ENCODE measurements at regions not wholly inside any gene's neighbourhood (a gene's known extent, or its start where the extent isn't known, plus 50 kb on each side); places are given as distances from the start of the nearest gene placed in this dataset.
A peak's percentile ranks its signal among the peaks of the same experiment; 100 is the strongest.

- peak; percentile 87 for DNase-seq (ENCODE audit: low read depth)
These were observed 53.8 kb downstream of the IER5 start for GRCh38 chr1:181142096-181142958.

DNA sequence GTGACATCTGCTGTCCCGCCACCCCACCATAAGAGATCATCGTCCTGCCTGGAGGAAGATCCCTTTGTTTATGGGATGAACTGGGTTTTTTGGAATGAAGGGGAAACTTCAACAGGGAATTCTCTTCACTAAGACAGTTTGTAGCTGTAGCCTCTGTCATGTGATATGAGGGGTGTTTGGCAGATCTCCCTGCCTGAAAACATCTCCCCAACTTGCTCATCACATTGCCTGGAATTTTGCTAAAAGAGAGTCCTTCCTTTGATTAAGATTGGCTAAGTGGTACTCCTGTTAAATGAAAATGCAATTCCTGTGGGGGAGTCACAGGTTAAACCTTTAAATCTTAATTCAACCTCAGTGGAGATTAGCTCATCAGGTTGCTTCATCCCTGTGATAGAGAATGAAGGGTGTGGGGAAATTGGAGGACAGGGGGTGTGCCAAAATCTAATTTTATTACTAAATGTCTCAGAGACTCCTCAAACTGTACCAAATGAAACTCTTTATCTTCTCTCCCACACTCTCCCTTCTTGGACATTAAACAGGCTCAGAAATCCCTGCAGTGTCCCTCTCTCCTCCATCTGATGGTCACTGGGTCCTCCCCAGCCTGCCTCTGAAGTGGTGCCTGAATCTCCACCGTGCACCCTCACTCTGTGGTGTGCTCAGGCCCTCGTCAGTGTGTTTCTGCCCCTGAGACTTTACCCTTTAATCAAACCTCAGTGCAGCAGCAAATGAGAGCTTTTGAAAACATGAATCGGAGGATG, 54.8 kb downstream of the IER5 start:
- no peak for DNase-seq (ENCODE audit: low read depth)

DNA sequence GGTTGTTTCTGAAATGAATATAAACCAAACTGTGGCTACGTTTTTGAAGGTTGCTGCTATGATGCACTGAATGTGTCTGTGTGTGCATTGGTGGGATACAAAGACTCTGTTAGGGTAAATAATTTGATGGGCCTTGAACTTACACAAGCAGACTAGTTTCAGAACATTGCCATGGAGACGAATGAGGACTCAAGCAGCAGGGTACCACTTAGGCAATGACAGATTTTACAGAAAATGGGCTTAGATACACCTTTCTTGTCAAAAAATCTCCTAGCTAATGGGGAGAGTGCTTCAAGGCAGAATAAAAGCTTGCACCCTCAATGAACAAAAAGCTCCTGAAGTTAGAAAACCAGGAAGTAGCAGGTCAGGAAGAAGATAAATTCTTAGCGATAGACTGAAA, 55.7 kb downstream of the IER5 start:
- no peak for DNase-seq (ENCODE audit: low read depth)

DNA sequence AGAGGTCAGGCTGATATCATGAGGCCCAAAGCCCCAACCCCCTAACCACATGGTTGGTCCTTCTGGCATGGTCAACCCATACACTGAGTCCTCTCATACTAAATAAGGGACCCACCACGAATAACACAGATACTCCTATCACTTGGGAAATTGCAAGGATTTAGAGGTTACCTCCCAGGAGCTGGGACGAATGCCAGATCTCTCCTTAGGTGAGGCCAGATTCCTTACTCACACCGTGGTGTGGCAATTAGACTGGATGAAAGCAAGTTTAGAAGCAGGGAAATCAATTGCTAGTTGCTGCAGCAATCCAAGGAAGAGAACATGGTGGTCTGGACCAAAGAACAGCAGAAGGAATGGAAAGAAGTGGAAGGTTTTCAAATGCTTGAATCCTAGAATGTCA, 60.1 kb downstream of the IER5 start:
- DNase-seq (ENCODE audit: low read depth) = no peak

DNA sequence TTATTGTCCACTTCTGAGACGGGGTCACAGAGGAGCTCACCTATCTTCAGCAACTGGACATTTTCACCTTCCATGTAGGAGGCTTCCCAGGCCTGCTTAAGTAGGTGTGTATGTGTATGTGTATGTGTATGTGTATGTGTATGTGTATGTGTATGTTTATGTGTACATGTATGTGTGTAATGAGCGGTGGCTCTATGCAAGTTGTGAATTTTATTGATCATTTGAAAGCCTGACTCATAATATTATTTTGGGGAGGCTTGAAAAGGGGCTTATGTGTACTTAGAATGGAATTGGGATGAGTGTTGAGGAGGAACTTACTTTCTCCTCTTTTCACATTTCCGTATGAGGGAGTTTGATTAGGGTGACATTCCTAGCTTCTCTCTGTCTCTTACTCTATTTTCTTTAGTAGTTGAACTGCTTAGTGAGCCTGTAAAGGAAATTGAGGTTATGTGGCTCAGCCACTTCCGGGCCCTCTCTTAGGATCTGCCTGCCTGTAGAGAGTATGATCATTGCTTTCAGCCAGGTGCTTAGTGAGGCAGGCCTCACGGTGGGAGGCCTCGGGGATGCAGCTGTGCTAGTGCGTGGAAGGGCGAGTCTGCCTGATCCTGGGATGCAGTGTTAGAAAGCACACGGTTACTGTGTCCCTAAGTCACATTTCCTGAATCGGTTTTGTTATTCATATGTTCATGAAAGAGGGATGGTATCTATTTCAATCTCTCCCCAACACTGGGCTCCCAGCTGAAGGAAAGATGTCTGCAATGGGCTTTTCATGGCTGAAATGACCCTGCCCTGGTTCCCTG, 61.0 kb downstream of the IER5 start:
- DNase-seq (ENCODE audit: low read depth) = peak; percentile 55

DNA sequence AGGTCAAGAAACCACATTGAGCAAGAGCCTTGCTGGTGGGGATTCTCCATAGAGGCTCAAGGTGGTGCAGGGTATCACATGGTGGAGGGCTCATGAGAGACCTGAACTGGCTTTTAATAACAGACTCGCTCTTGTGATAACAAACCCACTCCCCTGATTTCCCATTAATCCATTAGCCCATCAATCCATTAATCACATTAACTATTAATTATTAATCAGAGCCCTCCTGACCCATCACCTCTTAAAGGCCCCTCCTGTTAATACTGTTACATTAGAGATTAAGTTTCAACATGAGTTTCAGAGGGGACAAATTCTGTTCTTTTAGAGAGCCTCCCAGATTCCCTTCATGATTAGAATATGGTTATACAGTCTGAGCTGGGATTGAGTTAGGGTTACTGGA, 61.8 kb downstream of the IER5 start:
- DNase-seq (ENCODE audit: low read depth) = no peak

DNA sequence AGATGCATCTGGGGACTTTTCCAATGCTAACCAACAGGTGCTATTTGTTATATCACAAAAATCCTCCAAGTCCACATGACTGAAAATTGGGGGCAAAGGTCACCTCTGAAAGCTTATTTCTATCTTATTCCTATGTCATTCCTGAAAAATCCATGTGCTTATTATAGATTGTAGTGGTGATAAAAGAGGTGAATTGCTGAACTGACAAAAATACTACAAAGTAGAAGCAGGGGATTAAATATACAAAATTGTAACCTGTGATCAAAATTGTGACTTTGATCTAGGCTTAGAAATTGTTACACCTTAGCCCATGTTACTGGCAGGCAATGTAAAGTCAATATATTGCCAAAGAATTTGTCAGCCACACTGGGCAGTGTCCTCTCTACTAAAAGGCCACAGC, 62.3 kb downstream of the IER5 start:
- no peak for DNase-seq (ENCODE audit: low read depth)

GRCh38 chr1:181151378-181152326, 63.2 kb downstream of the IER5 start:
- no peak for DNase-seq (ENCODE audit: low read depth)

DNA sequence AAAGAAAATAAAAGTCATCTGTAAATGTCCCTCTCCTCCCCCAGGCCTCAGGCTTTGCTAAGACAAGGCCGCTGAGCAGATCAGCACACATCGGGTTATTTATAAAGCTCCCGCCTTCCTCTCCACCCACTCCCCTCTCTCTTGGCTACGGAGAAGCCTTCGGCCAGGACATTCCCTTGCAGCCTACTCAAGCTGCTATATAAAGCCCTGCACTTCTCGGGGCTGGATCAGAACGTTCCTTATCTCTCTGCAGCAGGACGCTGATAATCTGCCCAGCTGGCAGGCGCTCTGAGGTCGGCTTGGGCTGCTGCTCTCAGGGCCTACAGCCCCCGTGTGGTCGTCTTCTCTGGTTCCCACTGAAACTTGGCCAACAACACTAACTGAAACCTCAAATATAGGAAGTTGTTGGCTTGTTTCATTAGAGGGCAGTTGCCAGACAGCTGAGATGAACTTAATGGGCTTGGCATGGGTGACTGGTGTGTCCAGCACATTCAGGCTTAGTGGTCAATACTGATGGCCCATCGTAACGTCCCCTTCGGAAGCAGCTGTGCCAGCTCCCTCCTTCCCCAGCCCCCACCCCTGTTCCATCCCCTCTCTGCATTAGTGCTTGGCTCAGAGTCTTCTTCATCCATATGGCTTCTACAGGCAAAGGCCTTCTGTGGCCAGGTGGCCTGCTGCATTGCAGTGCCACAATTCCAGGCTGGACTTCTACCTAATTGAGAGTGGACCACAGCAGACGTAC, 64.6 kb downstream of the IER5 start:
- DNase-seq (ENCODE audit: low read depth) = no peak

GRCh38 chr1:181153634-181153961, 65.1 kb downstream of the IER5 start:
- DNase-seq (ENCODE audit: low read depth) = no peak

- DNase-seq (ENCODE audit: low read depth) = no peak
These were observed 66.8 kb downstream of the IER5 start for GRCh38 chr1:181155339-181155738.

DNA sequence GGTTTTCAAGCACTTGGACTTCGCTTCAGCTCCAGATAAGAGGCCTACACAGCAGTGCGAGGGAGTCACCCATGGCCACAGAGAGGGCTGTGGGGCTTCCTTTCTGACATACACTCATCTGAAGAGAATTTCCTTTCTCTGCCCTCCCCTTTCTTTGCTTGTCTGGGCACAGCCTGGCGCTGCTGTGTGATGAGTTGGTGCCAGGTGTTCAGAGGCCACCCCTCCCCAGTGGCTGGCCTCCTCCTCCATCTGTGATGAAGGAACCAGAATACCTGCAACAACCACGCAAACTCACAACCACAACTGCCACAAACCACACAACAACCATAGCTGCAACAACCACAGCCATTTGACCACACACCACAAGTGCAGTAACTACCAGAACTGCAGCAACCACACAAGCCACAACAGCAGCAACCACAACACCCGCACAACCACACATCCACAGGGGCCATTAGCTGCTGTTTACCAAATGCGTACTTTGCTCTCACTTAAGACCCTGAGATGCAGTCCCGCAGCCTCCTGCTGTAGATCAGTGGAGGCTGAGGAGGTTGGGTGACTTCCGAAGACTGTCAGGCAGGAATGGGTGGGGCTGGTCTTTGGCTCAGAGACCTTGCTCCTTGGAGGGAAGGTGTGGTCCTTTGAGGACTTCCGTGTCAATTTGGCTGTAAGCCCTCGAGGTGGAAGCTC, 71.1 kb downstream of the IER5 start:
- DNase-seq (ENCODE audit: low read depth) = peak; percentile 40

GRCh38 chr1:181160322-181160721, 71.8 kb downstream of the IER5 start:
- DNase-seq (ENCODE audit: low read depth) = no peak

DNA sequence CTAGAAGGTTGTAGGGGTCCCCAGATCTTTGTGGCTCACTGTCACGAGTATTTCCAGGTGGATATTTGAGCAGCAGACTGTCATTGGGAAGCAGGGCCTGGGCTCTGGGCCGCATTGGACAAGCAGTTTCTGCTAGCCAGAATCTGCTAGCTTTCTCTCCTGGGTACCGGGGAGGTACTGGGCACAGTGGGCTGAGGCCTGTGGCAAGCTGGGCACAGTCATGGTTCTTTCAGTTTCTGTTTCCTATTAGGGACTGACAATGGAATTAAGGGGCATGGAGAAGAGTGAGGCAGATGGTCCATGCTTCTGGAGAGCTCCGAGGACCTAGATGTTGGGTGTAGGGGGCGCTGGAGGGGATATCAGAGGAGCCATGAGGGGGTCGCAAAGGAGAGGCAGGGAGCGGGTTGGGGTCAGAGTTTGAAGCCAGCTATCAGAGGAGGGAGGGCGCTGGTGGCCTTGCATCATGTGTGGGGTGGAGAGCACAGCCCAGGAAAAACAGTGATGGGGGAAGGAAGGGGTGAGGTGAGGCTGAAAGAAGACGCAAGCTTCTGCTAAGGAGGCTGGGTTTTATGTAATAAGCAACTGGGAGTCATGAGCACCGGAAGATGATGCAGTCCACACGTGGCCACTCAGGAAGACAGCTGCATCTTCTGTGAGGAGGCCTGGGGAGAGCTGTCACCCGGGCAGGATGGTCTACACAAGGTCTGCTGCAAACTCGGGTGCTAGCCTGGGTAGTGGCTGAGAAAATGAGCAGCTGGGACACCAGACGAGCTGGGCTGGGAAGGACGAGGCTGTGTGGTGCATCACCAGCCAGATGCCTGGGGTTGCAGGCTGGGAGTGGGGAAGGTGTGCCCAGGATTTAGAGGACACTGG, 72.7 kb downstream of the IER5 start:
- no peak for DNase-seq (ENCODE audit: low read depth)

GRCh38 chr1:181163662-181164061, 75.2 kb downstream of the IER5 start:
- no peak for DNase-seq (ENCODE audit: low read depth)

DNA sequence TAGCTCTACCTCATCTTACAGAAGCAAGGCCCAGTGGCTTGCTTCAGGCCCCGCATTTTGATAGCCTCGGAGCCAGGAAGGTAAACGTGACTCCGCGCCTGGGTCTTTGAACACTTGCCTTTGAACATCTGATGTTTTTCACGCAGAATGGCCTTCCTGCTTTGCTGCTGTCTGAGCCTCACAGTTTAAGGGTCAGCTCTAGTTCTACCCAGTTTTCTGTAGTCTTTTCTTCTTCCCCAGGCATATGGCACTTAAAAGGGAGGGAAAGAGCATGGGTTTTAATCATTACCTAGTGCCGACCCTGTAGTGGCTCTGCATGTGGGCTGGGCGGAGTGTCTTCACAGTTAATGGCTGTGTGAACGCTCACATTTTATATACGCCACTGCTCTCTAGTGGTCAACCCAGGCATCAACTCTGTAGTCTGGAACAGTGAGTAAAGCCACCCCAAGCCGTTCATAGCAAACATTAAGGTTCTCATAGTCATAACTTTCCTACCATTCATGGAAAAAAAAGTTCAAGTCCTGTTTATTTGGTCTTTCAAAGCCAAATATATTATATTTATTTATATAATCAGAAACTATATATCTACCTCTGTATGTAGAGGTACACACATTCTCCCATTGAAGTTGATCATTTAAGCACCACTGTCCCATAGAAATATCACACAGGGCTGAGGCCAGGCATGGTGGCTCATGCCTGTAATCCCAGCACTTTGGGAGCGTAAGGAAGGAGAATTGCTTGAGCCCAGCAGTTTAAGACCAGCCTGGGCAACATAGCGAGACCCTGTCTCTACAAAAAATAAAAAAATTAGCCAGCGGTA, 78.1 kb downstream of the IER5 start:
- peak; percentile 64 for DNase-seq (ENCODE audit: low read depth)

GRCh38 chr1:181169281-181169865, 80.9 kb downstream of the IER5 start:
- DNase-seq (ENCODE audit: low read depth) = no peak

GRCh38 chr1:181170194-181170593, 81.7 kb downstream of the IER5 start:
- no peak for DNase-seq (ENCODE audit: low read depth)
